ENCODE measurements at regions not wholly inside any gene's neighbourhood (a gene's known extent, or its start where the extent isn't known, plus 50 kb on each side); places are given as distances from the start of the nearest gene placed in this dataset.

DNA sequence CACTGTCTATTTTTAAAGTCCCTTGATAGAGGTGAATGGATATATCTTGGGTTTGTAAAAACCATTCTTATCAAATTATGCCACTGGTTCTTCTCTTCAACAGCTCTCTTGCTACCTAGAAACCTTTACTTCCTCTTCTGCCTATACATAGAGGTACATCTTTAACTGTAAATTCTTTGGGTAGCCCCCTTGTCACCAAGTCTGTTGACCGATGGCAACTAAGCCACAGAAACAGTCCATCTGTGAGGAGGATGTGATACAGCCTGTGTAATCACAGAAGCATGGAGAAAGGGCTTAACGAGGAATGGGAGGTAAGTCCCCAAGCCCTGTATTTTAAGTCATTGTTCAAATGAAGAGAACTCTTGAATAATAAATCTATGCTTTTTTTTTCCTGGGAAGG lies 246.5 kb upstream of the MDFIC2 start:
- TF ChIP-seq CTCF (IDR thresholded peaks at IDR 0.05) (no peak), POLR2A (IDR thresholded peaks at IDR 0.05) (no peak), POLR2AphosphoS5 (IDR thresholded peaks at IDR 0.05) (no peak)
